ENCODE measurements at regions not wholly inside any gene's neighbourhood (a gene's known extent, or its start where the extent isn't known, plus 50 kb on each side); places are given as distances from the start of the nearest gene placed in this dataset.
"Not testable (repeated sequence)": the region's sequence is repeated elsewhere in the genome, so short reads cannot be mapped to it uniquely, and the experiment has no call there.

DNA sequence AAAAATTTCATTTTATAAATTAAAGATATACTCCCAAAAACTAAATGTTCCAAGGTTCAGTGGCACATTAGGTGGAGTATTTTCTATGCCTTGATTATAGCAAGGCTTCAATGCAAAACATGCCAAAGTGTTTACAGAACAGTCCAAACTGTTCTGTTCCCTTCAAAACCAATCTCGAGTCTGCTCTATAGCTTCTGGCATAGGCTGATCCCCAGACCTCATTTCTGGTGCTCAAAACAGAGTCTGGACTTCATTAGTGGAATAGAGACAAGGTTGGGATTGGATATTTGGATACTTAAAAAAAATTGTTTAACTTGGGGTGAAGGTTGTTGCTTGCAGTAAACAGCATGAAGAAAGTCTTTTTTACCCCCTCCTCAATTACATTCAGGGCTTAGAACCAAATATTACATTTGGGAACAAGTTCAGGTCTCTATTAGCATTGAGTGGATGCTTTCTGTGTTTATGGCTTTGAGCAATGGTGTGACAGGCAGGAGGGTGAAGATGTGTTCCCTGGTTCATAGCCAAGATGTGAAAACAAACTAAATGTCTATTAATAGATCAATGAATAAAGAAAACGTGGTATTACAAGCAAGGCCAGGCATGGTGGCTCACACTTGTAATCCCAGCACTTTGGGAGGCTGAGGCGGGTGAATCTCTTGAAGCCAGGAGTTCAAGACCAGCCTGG lies 208.1 kb upstream of the RND3 start:
- FAIRE-seq, result no peak

DNA sequence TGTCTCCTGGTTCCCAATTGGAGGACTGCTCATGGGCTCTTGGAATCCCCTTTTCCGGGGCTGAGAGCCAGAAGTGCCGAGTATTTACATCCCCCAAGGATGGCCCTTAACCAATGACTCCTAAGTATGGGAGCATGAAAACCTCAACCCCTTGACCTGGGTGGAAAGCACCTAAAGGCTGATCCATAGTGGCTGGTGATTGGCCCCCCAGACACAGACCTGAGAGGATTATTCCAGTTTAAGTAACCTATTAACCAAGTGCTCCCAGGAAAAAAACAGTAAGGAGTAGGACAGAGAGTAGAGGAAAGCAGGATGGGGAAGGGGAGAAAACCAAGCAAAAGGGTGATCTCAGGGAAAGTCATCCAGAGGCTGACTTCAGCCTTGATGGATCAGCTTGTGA lies 206.1 kb upstream of the RND3 start:
- FAIRE-seq, result no peak

DNA sequence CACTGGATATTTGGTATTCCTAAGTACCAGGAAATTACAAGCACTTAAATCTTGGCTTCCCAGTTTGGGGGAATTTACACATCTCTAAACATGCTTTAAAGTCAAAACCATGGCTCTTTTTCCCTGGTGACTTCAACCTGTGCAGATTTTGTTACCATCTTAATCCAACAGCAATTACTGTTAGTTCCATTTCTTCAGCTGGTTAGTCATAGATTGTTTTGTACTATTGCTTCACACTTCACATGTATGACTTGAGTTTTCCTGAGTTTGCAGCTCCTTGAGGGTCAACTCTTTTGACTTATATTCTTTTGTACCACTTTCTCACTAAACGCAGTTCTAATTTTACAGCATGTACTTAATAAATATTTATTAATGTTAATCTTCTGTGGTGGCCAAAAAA lies 203.4 kb upstream of the RND3 start:
- no peak for FAIRE-seq

DNA sequence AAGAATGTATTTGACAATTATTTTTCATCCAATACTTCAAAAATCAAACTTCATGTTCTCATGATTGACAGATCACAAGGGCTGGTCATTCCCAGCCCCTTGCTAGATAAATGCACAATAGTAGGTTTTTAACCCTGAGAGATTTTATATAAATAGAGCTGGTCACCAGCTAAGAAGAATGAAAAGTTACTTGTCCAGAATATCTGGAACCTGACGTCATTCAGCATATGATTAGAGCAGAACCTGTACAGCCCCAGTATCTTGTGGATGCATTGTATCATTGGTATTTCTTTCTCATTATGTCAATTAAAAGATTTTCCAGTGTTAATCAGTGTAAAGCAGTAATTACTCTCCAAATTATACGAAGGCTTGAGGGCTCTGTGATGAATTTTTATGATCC lies 202.8 kb upstream of the RND3 start:
- no peak for FAIRE-seq

DNA sequence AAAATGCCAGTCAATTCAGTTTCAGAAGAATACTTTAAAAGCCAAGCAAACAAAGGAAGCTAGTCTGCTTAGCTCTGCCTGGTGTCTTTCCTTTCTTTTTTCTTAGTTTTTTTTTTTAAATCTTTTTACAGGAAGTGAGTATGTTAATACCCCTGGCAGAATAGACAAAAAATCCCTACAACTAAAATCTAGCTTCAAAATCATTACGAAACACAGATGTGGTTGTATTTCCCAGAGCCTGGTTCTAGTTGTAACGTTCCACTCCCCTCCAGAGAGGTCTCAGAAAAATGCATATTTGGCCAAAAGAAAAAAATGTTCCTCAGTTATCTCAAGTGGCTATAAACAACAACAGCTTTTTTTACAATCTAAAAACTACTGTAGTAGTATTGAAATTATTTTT lies 202.1 kb upstream of the RND3 start:
- no peak for FAIRE-seq

DNA sequence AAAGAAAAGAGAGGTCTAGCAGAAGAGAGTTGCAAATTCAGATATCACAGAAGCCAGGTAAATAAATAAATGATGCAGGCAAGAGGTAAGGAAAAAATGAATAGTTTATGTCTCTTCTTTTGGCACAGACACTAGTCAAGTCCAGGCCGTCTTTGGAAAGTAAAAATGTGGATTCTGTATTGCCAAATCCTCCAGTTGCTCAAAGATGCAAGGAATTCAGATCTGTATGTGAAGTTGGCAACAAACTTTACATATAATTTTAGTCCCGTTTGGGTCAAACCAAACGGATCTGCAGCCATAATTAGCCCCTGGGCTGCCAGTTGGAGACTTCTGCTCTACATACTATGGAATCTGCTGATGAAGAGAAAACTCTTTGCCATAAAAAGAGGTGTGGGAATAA lies 200.5 kb upstream of the RND3 start:
- FAIRE-seq, result no peak

DNA sequence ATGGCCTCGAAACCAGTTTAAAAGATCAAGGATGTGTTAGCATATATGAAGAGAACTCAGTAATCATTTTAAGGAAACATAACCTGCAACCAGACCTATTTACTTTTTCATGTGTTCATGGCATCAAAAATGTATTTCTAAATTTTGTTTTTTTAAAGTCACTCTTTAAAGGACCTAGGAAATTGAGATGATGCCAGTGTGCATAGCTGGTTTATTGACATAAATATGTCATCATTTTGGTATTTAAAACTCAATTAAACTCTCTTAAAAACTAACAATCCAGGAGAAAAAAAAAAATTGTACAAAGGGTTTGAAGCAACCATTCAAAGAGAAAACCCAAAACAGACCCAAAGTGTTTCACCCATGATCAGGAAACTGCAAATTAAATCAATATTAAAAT lies 198.9 kb upstream of the RND3 start:
- FAIRE-seq, result no peak

DNA sequence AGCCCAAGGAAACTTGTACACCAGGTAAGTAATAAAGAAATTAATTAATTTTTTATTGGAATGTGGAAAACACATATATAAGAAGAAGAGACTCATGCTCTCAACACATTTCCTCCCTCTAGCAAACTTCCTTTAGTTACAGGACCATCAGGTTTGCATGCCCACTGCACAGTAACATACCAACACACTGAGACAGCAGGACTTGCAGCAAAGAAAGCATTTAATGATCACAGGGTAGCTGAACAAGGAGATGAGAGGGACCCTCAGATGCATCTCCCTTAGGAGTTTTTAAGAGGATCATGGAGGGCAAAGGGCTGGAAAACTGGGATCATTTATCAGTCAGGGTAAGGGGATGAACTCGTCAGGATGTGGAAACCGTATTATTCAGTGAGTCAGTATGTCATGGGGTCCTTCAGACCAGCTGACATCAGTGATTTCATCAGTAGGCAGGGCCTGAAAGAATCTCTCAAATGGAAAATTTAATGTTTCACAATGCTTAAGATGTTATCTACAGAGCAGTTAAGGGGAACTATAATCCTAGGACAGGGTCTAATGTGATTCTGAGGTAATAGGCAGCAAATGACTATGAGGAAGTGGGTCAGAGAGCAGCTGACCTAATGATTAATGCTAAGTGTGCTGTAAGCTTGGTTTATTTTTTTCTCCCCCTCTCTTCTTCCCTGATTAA lies 193.8 kb upstream of the RND3 start:
- FAIRE-seq, result no peak

DNA sequence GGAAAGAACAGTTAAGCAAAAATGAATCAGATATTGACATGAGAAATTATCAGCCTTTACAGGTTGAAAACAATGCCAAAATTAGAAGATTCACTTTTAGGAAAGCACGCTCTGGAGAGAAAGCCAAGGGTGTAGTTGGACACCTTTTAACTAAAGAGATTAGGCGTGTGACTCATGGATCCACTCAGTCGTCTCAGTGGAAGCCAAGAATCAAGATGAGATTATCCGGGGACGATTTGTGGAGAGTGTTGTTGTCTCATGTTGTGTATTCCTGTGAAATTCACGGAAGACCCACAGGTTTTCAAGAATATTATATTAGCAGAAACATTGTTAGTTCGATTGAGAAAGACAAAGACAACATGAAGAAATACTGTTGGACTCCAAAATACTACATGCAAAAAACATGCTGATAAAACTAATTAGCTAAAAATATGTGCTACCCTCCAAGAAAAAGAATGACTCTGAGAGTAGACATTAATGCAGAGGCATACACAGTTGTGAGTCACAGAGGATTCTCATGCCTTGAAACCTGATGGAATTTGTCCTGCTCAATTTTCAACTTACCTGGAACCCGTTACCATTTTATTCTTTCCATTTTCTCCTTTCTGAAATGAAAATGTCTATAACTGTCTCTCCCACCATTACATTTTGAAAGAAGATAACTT lies 192.1 kb upstream of the RND3 start:
- no peak for FAIRE-seq

DNA sequence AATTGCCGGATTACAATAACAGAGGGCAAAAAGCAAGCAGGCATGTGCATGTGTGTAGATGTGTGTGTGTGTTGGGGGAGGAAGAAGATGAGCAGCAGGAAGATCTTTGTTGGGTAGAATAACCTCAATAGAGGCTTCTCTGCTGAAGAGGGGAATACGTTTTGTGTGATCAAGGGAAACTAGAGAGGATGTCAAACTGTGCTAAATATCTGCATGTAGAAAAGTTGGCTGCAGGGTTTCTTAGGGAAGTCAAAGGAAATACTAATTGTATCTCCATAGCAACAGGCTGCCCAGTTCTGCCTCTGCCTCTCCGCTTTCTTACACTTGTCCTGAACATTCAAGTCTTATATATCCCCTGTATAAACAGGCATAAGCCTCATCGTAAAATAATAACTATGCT lies 190.1 kb upstream of the RND3 start:
- FAIRE-seq, result no peak

DNA sequence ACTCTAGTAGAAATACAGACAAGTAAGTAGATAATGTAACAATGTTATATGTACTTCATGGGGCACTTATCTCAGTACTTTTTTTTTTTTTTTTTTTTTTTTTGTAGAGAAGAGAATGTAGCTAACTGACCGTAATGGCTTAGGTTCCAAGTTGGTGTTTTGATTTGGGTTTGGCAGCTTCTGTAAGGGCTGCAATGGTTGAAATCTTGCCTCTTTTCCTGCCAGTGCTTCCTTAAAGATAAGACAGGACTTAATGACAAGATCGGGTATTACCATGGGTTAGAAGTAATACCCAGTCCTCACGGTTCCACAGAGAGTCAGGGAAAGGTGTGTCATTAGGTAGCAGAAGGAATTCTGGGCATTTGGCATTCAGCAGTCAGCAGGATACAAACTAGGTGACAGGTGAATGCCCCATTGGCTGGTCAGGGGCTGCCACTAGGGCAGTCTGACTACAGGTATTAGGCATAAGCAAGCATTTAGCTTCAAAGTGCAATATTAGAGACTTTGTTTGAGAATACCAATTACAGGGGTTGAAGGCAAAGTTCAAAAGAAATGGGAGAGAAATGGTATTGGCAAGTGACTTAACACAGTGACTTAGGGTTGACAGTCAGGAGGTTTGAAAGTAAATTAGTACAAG lies 189.4 kb upstream of the RND3 start:
- FAIRE-seq, result no peak

DNA sequence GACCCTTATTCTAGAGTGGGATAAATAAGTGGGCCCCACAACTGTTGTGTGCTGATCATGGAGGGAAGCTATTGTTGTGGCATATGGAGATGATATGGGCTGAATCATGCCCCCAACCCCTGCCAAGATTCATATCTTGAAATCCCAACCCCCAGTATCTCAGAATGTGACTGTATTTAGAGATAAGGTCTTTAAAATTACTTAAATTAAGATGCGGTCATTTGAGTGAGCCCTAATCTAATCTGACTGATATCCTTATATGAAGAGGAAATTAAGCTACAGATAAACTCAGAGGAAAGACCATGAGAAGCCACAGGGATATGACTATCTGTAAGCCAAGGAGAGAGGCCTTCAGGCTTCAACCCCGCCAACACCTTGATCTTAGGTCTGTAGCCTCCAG lies 188.3 kb upstream of the RND3 start:
- no peak for FAIRE-seq

DNA sequence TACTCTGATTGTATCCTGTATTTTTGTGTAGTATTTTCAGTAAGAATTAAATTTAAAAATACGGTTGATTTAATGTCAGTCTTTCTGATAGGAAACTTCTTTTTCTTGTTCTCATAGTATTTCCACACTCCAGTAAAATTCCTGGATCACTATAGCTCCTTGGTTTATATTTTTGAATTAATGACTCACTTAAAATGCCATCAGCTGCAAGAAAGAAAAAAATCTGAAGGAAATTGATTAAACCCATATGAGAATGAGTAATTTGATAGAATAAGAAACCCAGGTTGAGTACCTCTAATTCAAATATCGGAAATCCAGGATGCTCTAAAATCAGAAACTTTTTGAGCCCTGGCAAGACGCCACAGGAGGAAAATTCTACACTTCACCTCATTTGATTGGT lies 186.8 kb upstream of the RND3 start:
- FAIRE-seq, result no peak

DNA sequence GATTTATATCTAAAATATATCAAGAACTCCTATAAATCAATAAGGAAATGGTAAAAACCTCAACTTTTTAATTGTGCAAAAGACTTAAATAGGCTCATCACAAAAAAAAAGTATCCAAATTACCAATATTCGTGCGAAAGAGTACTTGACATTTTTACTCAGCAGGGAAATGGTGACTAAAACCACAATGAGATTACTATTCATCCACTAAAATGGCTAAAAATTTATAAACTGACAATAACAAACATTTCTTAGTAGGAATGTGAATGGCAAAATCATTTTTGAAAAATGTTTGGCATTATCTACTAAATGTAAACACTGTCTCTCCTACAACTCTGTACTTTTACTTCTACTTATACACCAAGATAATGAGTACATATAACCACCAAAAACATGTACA lies 184.8 kb upstream of the RND3 start:
- no peak for FAIRE-seq

DNA sequence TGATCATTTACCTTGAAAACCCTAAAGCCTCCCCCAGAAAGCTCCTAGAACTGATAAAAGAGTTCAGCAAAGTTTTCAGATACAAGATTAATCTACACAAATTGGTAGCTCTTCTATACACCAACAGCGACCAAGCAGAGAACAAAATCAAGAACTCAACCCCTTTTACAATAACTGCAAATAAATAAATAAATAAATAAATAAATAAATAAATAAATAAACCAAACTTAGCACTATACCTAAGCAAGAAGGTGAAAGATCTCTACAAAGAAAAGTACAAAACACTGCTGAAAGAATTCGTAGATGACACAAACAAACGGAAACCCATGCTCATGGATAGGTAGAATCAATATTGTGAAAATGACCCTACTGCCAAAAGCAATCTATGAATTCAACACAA lies 182.0 kb upstream of the RND3 start:
- FAIRE-seq, result no peak

DNA sequence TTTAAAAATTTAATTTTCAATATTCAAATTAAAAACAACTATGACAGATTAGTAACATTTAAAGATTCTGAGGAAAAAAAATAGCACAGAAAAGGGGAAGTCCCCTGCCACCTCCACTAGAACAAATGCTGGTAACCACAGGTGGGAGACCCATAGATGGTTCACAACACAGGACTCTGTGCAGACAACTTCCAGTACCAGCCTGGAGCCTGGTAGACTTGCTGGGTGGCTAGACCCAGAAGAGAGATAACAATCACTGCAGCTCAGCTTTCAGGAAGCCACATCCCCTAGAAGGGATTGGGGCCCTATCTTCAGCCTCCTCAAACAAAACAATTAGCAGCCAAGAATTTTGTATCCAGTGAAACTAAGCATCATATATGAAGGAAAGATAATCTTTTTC lies 179.6 kb upstream of the RND3 start:
- FAIRE-seq, result not testable (repeated sequence)

DNA sequence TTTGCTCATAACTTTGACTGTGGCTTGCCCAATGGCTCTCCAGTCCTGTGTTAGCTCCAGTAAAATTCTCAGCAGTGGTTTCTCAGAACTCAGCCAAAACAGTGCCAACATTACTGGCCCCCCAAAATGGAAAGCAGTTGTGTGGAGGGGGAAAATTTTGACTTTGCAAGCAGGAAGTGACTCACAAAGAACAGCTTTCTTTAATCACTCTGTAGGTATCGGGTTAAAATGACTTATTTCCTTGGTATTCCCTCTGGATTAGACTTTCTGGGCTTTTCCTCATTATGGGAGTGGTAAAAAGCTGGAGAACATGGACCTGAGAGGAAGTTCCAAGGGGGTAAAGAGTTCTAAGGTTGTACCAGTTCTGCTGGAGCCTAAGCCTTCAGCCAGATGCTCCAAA lies 175.7 kb upstream of the RND3 start:
- FAIRE-seq, result no peak

DNA sequence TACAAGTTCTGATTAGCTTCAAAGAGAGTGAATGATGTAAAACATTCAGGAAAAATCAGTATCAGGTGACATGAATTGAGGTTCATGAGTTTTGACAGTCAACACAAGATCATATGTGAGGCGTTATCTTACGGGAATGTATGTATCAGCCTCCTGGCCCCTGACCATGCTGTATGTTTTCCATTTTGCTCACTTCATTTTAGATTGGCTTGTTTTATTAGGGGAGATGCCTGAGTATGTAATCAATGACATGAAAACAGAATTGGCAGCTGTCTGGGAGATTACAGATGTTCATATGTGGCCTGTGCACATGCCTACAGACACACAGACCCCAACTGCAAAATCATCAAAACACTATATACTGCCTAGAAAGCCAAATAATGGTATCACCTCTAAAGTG lies 168.5 kb upstream of the RND3 start:
- no peak for FAIRE-seq

DNA sequence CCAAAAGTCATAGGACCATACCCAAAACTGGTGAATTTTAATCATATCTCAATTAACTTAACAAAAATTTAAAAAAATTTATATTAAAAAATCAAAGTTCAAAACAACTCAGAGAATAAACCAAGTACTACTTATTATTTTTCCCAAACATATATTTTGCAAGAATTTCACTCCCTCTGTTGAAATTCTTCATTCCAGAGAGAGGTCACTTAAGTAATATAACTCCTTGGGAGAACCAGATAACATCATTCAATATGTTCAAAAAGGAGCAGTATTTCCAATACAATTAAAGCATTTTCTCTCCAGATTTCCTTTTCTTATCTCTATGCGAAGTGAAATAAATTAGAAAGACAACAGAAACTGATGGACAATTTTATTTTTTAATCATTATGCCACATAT lies 165.9 kb upstream of the RND3 start:
- no peak for FAIRE-seq

DNA sequence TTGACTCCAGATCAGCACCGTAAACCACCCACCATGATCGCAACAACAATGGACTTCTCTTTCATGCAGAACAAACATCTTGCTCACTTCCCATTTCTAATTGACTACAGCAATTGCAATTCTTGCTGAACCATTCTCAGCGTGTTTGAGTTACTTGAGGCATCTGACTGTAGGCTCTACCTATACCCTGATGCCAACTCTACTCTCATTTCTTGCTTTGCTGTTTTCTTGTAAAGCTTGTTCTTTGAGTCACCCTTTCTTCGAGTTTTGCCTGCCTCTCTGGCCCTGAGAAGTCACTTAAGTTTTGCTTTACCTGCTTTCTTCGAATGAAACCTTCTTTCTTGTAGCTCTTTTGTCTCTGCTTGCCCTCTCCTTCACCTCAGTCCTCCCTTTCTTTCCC lies 160.5 kb upstream of the RND3 start:
- no peak for FAIRE-seq

DNA sequence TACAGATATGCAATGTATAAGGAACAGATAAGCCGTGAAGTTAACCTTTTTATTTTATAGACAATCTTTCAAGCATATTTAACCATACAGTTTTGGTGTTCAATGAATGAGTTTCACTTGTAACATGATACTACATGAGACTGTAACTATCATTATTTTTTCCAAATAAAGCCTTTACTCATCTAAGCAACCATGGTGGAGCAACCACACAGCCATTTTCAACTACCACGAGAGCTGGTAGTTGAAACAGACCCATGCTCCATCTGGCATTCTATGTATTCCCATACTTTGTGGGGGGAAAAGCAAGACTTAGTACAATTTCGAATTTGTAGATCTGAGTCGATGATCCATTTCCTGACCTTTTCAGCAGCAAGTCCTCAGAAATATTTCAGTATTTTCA lies 159.3 kb upstream of the RND3 start:
- no peak for FAIRE-seq

DNA sequence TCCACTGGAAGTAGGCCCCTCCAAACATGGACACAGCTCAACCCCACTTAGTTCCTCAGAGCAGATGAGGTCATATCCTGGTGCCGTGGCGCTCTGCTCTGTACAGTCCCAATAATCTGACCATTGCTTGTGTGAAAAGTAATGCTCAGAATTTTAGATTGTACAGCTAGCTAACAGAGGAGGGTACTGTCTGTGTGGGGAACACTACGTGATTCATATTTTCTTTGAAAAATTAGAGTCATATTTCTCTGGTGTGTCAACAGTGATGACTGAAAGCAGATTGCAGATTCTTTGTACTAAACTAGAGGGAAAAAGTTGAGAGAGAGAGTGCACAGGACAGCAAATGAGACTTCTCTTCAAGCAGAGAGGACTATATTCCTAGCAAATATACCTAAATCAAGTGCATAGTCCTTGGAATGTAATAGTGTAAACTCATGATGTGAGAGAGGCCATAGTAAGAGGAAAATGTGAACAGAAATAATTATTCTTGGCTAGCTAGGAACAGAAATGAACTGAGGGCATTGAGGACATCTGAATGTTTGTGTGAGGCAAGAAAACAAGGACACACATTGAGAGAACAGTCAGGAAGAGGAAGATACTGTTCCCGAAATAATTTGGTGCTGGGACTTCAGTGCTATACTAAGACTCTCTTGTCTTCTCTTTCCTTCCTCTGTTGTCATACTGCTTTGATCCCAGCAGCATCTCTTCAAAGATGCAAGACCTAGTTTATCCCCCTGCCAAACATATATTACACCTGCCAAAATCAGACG lies 157.0 kb upstream of the RND3 start:
- no peak for FAIRE-seq

DNA sequence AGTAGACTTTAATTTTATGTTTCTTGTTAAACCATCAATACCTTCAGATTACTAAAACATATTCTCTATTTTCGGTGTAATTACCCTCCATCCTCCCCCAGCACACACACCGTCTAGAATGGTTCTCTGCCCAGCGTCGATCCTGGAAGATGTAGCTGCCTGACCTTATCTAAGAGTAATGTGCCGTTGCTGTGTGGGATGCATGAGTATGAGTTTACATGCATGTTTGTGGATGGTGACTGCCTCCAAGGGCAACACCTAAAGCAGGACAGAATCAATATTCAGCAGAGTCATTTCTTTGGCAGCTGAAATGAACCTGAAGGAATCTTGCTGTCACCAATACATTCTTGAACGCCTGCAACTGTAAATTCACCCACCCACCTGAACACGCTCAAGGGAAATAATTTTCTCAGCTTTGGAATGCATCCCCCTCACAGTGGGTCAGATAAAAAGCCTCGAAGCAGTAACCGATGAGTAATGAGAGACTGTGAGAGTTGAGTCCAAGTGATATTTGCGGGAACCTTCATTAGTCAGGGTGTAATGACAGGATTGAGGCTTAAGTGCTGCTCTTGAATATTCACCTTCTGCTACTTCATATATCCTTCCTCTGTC lies 155.8 kb upstream of the RND3 start:
- no peak for FAIRE-seq
